ENCODE measurements at regions not wholly inside any gene's neighbourhood (a gene's known extent, or its start where the extent isn't known, plus 50 kb on each side); places are given as distances from the start of the nearest gene placed in this dataset.

DNA sequence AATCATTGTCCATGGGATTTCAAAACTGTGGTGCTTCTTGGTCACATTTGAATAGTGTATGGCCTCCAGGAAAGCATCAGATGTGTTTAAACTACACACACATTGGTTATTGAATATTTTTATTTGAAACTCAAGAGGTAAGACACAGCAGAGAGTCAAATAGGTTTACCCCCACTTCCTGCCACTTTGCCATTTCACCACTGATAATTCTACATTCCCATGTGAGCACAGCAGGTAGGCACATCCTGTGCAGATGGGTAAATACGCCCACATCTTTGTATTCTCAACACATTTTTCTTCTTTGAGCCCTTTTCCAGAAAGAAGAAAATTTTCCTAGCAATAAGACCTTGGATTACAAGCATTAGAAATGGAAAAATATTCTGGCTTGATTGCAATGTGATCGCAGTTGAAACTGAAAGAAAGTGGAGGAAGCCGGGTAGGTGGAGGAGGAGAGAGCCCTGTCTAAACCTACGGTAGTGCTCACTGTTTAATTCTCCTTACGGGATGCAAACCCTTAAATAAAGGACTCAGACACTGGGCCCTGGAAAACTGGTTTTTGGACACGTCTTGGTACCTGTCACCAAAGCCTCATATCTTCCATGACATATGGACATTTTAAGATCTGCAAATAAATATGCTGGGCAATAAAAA, 167.7 kb downstream of the COG6 start:
- TF ChIP-seq, protein P1, sequence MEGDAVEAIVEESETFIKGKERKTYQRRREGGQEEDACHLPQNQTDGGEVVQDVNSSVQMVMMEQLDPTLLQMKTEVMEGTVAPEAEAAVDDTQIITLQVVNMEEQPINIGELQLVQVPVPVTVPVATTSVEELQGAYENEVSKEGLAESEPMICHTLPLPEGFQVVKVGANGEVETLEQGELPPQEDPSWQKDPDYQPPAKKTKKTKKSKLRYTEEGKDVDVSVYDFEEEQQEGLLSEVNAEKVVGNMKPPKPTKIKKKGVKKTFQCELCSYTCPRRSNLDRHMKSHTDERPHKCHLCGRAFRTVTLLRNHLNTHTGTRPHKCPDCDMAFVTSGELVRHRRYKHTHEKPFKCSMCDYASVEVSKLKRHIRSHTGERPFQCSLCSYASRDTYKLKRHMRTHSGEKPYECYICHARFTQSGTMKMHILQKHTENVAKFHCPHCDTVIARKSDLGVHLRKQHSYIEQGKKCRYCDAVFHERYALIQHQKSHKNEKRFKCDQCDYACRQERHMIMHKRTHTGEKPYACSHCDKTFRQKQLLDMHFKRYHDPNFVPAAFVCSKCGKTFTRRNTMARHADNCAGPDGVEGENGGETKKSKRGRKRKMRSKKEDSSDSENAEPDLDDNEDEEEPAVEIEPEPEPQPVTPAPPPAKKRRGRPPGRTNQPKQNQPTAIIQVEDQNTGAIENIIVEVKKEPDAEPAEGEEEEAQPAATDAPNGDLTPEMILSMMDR (optimal IDR thresholded peaks at IDR 0.05 in 1 of 3, IDR thresholded peaks at IDR 0.05 in 1 of 3, conservative IDR thresholded peaks at IDR 0.05 in 1 of 3; ENCODE audit: extremely low read depth in 1 of 3, insufficient read depth in 2 of 3, low read length in 3 of 3), result no peak
- no peak for TF ChIP-seq EZH2 (IDR thresholded peaks at IDR 0.05; ENCODE audit: low read length)

Data from keratinocyte (primary cell).